Caco-2 (cell line): ENCODE measurements at regions not wholly inside any gene's neighbourhood (a gene's known extent, or its start where the extent isn't known, plus 50 kb on each side); places are given as distances from the start of the nearest gene placed in this dataset.

Source experiments
- BruUV-seq: library from RNA; stranded (reverse); fragments of 400-500 nt; replicated peaks from 2 replicates; lab custom pipeline; 2021; lab: Mats Ljungman, UMichigan
- CTCF ChIA-PET: fragments of 300-600 bp; sonication (Branson Sonifier 250); formaldehyde crosslinking; loops from one replicate; lab custom pipeline; 2022; ENCODE audit warnings: antibody characterized with exemption; lab: Charles Lee
- POLR2A ChIA-PET: fragments of 300-600 bp; sonication (Branson Sonifier 250); formaldehyde crosslinking; loops from one replicate; lab custom pipeline; 2022; ENCODE audit warnings: antibody characterized with exemption; lab: Charles Lee
- DNase-seq, 2 experiments: peaks; one replicate each; pipeline versions ENCODE4 v3.0.0 to v3.0.0-alpha.2; 2020 to 2022
- H3K27me3 ChIP-seq: replicated peaks from 2 replicates; pipeline ENCODE4 v1.6.0; 2011; ENCODE audit warnings: low read length; ENCODE audit not compliant: control insufficient read depth, insufficient read depth
- H3K36me3 ChIP-seq: 2 replicates; pipeline ENCODE4 v1.5.1; 2011; ENCODE audit warnings: low read length; ENCODE audit not compliant: control insufficient read depth, insufficient read depth
- H3K4me1 ChIP-seq: fragments of 250-450 bp; sonication (Bioruptor Pico); 2 replicates; pipeline ENCODE4 v1.5.1; 2020; ENCODE audit warnings: mild to moderate bottlenecking
- H3K4me3 ChIP-seq: 2 replicates; pipeline ENCODE4 v1.5.1; 2011; ENCODE audit warnings: low read depth, mild to moderate bottlenecking, control low read depth, low read length
- H3K9me3 ChIP-seq: fragments of 250-450 bp; sonication (Bioruptor Pico); 2 replicates; pipeline ENCODE4 v1.5.1; 2020; ENCODE audit warnings: mild to moderate bottlenecking, moderate library complexity
- H3K27ac Mint-ChIP-seq: one replicate; pipeline ENCODE4 v1.8.0; 2022; ENCODE audit warnings: mixed read lengths; ENCODE audit not compliant: unreplicated experiment
- H3K27me3 Mint-ChIP-seq: one replicate; pipeline ENCODE4 v1.8.0; 2022; ENCODE audit warnings: mixed read lengths; ENCODE audit not compliant: insufficient read depth, unreplicated experiment
- H3K36me3 Mint-ChIP-seq: one replicate; pipeline ENCODE4 v1.8.0; 2022; ENCODE audit warnings: mild to moderate bottlenecking, mixed read lengths; ENCODE audit not compliant: insufficient read depth, unreplicated experiment
- H3K4me1 Mint-ChIP-seq: one replicate; pipeline ENCODE4 v1.8.0; 2022; ENCODE audit warnings: low read depth, mixed read lengths; ENCODE audit not compliant: unreplicated experiment
- H3K4me3 Mint-ChIP-seq: one replicate; pipeline ENCODE4 v1.8.0; 2022; ENCODE audit warnings: mild to moderate bottlenecking, moderate library complexity, mixed read lengths; ENCODE audit not compliant: unreplicated experiment
- H3K9me3 Mint-ChIP-seq: one replicate; pipeline ENCODE4 v1.8.0; 2022; ENCODE audit warnings: mixed read lengths; ENCODE audit not compliant: unreplicated experiment
- CTCF ChIP-seq, 2 experiments: fragments of 200-600 bp in 1 of 2; IDR thresholded peaks; 1 replicate in 1 of 2; 2 replicates in 1 of 2; pipeline versions ENCODE4 v1.5.1 to v1.8.0; 2011 to 2022; ENCODE audit warnings: antibody characterized with exemption in 1 of 2, control low read depth in 1 of 2, inconsistent platforms in 1 of 2, low read depth in 1 of 2, low read length in 1 of 2, mild to moderate bottlenecking in 1 of 2, moderate library complexity in 1 of 2; ENCODE audit not compliant: insufficient read depth in 1 of 2, severe bottlenecking in 1 of 2, unreplicated experiment in 1 of 2
- intact Hi-C: fragments of 100-400 bp; cut with micrococcal nuclease; formaldehyde crosslinking; loops from one replicate; pipeline ENCODE4 v1.10.0; 2022; ENCODE audit not compliant: unreplicated experiment

- Mint-ChIP-seq H3K4me3 (no peak overlapping the region), H3K36me3 (no peaks in the 10 kb centered on the region), H3K27me3 (peaks cover 5% of the 10 kb centered on the region), H3K4me1 (no peaks in the 10 kb centered on the region), H3K9me3 (no peaks in the 10 kb centered on the region), H3K27ac (no peak overlapping the region)
- no TSS peak for BruUV-seq
- no peaks in the 10 kb centered on the region for H3K36me3 ChIP-seq
- POLR2A ChIA-PET, result no interaction called here
- TF ChIP-seq CTCF (IDR thresholded peaks at IDR 0.05; ENCODE audit: insufficient read depth in 1 of 2, low read depth in 1 of 2, low read length in 1 of 2, severe bottlenecking in 1 of 2, unreplicated experiment in 1 of 2), result no peak
- H3K4me1 ChIP-seq, result no peaks in the 10 kb centered on the region
- CTCF ChIA-PET, result no interaction called here
- no peak for DNase-seq
- intact Hi-C loops, result no loop called here
- H3K27me3 ChIP-seq, result no peaks in the 10 kb centered on the region
- no peaks in the 10 kb centered on the region for H3K9me3 ChIP-seq
- H3K4me3 ChIP-seq, result no peak overlapping the region
Observed at GRCh38 chr17:69634844-69635243, 220.3 kb downstream of the MAP2K6 start.

DNA sequence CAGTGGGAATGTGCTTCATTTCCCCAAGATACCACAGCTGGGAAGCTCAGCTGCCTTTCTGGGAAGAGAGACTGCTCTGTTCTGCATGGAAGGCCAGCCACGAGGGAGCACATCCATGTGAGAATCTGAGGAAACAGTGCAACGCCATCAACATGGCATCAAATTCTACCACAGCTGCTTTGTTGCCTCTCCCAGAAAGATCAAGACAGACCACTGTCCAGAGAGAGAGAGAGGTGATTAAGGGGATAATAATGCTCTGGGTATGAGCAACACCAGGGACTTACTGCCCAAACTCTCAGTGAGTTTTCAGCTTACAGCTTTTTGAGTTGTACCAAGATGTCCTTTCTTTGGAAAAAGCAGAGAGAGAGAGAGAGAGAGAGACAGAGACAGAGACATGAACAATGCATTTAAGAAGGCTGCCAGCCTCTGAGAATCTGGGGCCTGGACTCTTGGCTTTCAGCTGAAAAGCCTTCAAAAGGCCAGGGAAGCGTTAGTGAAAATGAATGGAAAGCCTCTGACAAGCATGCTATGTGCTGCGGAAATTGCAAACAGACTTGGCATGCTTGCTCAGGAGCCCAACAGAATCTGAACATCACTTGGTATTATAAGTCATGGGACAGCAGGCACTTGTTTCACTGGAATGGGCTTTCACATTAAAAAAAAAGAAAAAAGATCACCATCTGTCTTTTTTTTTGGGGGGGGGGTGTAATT is 223.1 kb downstream of the MAP2K6 start:
- H3K36me3 Mint-ChIP-seq, result no peaks in the 10 kb centered on the region
- ChIA-PET POLR2A (no interaction called here), CTCF (no interaction called here)
- H3K27me3 Mint-ChIP-seq, result peaks cover 5% of the 10 kb centered on the region
- no peaks in the 10 kb centered on the region for H3K4me1 Mint-ChIP-seq
- DNase-seq, result no peak
- H3K4me1 ChIP-seq, result no peaks in the 10 kb centered on the region
- no peak for TF ChIP-seq CTCF (IDR thresholded peaks at IDR 0.05; ENCODE audit: insufficient read depth in 1 of 2, low read depth in 1 of 2, low read length in 1 of 2, severe bottlenecking in 1 of 2, unreplicated experiment in 1 of 2)
- no peaks in the 10 kb centered on the region for H3K27me3 ChIP-seq
- no peaks in the 10 kb centered on the region for H3K9me3 ChIP-seq
- BruUV-seq, result no TSS peak
- intact Hi-C loops, result no loop called here
- no peak overlapping the region for H3K27ac Mint-ChIP-seq
- no peaks in the 10 kb centered on the region for H3K36me3 ChIP-seq
- no peak overlapping the region for H3K4me3 Mint-ChIP-seq
- no peak overlapping the region for H3K4me3 ChIP-seq
- no peaks in the 10 kb centered on the region for H3K9me3 Mint-ChIP-seq

- DNase-seq, result no peak
- POLR2A ChIA-PET, result no interaction called here
- CTCF ChIA-PET, result no interaction called here
- no peaks in the 10 kb centered on the region for H3K36me3 Mint-ChIP-seq
- Histone ChIP-seq H3K9me3 (no peaks in the 10 kb centered on the region), H3K36me3 (no peaks in the 10 kb centered on the region), H3K4me1 (no peaks in the 10 kb centered on the region), H3K4me3 (no peak overlapping the region), H3K27me3 (no peaks in the 10 kb centered on the region)
- no TSS peak for BruUV-seq
- TF ChIP-seq CTCF (IDR thresholded peaks at IDR 0.05; ENCODE audit: insufficient read depth in 1 of 2, low read depth in 1 of 2, low read length in 1 of 2, severe bottlenecking in 1 of 2, unreplicated experiment in 1 of 2), result no peak
- peaks cover 10% of the 10 kb centered on the region for H3K27me3 Mint-ChIP-seq
- no peaks in the 10 kb centered on the region for H3K9me3 Mint-ChIP-seq
- H3K27ac Mint-ChIP-seq, result no peak overlapping the region
- no peak overlapping the region for H3K4me3 Mint-ChIP-seq
- H3K4me1 Mint-ChIP-seq, result no peaks in the 10 kb centered on the region
- intact Hi-C loops, result no loop called here
Observed at GRCh38 chr17:69639096-69639495, 224.6 kb downstream of the MAP2K6 start.
